H1 (cell line): ENCODE measurements at regions not wholly inside any gene's neighbourhood (a gene's known extent, or its start where the extent isn't known, plus 50 kb on each side); places are given as distances from the start of the nearest gene placed in this dataset.

ENCODE experiments used
- CTCF ChIA-PET: fragments of 300-600 bp; sonication (Branson Sonifier 250); formaldehyde crosslinking; loops from one replicate; lab custom pipeline; 2021; ENCODE audit not compliant: partially characterized antibody; lab: Charles Lee
- POLR2A ChIA-PET: fragments of 300-600 bp; sonication (Branson Sonifier 250); formaldehyde crosslinking; loops from one replicate; lab custom pipeline; 2021; ENCODE audit warnings: inconsistent platforms; ENCODE audit not compliant: partially characterized antibody; lab: Charles Lee
- DNase-seq, 2 experiments: peaks; one replicate each; pipeline versions ENCODE4 v3.0.0 to v3.0.0-alpha.2; 2010 to 2022; ENCODE audit warnings: low spot score in 2 of 2, low read depth in 1 of 2, mixed read lengths in 1 of 2
- FAIRE-seq: peaks from 2 replicates; lab custom pipeline; 2011; peaks lifted over from hg19 to GRCh38; lab: Jason Lieb, UNC
- H2AFZ ChIP-seq: 2 replicates; pipeline ENCODE4 v1.8.1; 2012; ENCODE audit warnings: low read length, inconsistent platforms
- H2AK5ac ChIP-seq: 2 replicates; pipeline ENCODE4 v1.6.1; 2013; ENCODE audit warnings: low read depth, low read length
- H2BK120ac ChIP-seq: replicated peaks from 2 replicates; pipeline ENCODE3; 2013; ENCODE audit warnings: low read depth, low read length, inconsistent platforms
- H2BK12ac ChIP-seq: 2 replicates; pipeline ENCODE4 v1.6.1; 2013; ENCODE audit warnings: low read depth, low read length
- H2BK15ac ChIP-seq: 2 replicates; pipeline ENCODE4 v1.6.1; 2013; ENCODE audit warnings: low read length
- H2BK20ac ChIP-seq: 2 replicates; pipeline ENCODE4 v1.6.1; 2013; ENCODE audit warnings: low read length
- H2BK5ac ChIP-seq: 2 replicates; pipeline ENCODE4 v1.6.1; 2013; ENCODE audit warnings: low read depth, low read length
- H3K14ac ChIP-seq: 2 replicates; pipeline ENCODE4 v1.6.1; 2013; ENCODE audit warnings: inconsistent platforms; ENCODE audit not compliant: insufficient read length
- H3K18ac ChIP-seq: 2 replicates; pipeline ENCODE4 v1.6.1; 2013; ENCODE audit warnings: low read length; ENCODE audit errors: extremely low read depth
- H3K23ac ChIP-seq: 2 replicates; pipeline ENCODE4 v1.6.1; 2013; ENCODE audit warnings: inconsistent platforms; ENCODE audit not compliant: insufficient read length
- H3K23me2 ChIP-seq: 2 replicates; pipeline ENCODE4 v1.6.1; 2013; ENCODE audit warnings: low read depth, low read length
- H3K27ac ChIP-seq: 2 replicates; pipeline ENCODE4 v1.6.1; 2011; ENCODE audit warnings: low read depth, low read length, inconsistent platforms
- H3K27me3 ChIP-seq, 4 experiments: replicated peaks in 1 of 4; 1 replicate in 1 of 4; 2 replicates in 3 of 4; pipeline versions ENCODE4 v1.6.1 to v1.8.1; 2011 to 2013; ENCODE audit warnings: low read length in 3 of 4, mild to moderate bottlenecking in 3 of 4, inconsistent platforms in 2 of 4, mixed read lengths in 2 of 4, moderate library complexity in 1 of 4; ENCODE audit not compliant: control insufficient read depth in 3 of 4, insufficient read depth in 3 of 4; ENCODE audit errors: extremely low read depth in 1 of 4
- H3K36me3 ChIP-seq, 4 experiments: 2 replicates each; pipeline versions ENCODE4 v1.6.1 to v1.8.1; 2011 to 2013; ENCODE audit warnings: mild to moderate bottlenecking in 4 of 4, low read length in 3 of 4, moderate library complexity in 2 of 4, control low read depth in 1 of 4, inconsistent platforms in 1 of 4; ENCODE audit not compliant: insufficient read depth in 4 of 4, control insufficient read depth in 2 of 4
- H3K4ac ChIP-seq: replicated peaks from 2 replicates; pipeline ENCODE3; 2013; ENCODE audit warnings: low read length, low read depth, mixed read lengths, inconsistent platforms; ENCODE audit not compliant: insufficient read length
- H3K4me1 ChIP-seq, 4 experiments: replicated peaks in 1 of 4; 1 replicate in 1 of 4; 2 replicates in 3 of 4; pipeline versions ENCODE4 v1.6.1 to v1.8.1; 2011 to 2013; ENCODE audit warnings: low read length in 3 of 4, inconsistent platforms in 2 of 4, mixed read lengths in 1 of 4; ENCODE audit not compliant: insufficient read depth in 4 of 4, control insufficient read depth in 3 of 4
- H3K4me2 ChIP-seq, 2 experiments: 2 replicates each; pipeline versions ENCODE4 v1.6.1 to v1.8.1; 2011 to 2013; ENCODE audit warnings: low read depth in 2 of 2, low read length in 2 of 2, control low read depth in 1 of 2, inconsistent platforms in 1 of 2, mild to moderate bottlenecking in 1 of 2; ENCODE audit not compliant: insufficient read depth in 1 of 2
- H3K4me3 ChIP-seq, 4 experiments: fragments of 200-600, 300-600 bp in 1 of 4; sonication (generic), shearing (Covaris generic), sonication (Bioruptor Twin) in 1 of 4; 2 replicates each; pipeline versions ENCODE4 v1.5.1 to v1.8.1; 2011 to 2016; ENCODE audit warnings: low read length in 4 of 4, low read depth in 3 of 4, control low read depth in 2 of 4, inconsistent platforms in 2 of 4, mild to moderate bottlenecking in 2 of 4, mixed read lengths in 1 of 4, moderate library complexity in 1 of 4; ENCODE audit not compliant: insufficient read depth in 2 of 4; ENCODE audit errors: extremely low read depth in 1 of 4
- H3K56ac ChIP-seq: replicated peaks from 2 replicates; pipeline ENCODE3; 2013; ENCODE audit warnings: low read depth, mild to moderate bottlenecking, mixed read lengths, low read length, inconsistent platforms; ENCODE audit not compliant: insufficient read length
- H3K79me1 ChIP-seq: 2 replicates; pipeline ENCODE4 v1.6.1; 2013; ENCODE audit warnings: low read depth, low read length, control low read depth
- H3K79me2 ChIP-seq, 2 experiments: 2 replicates each; pipeline versions ENCODE4 v1.6.1 to v1.8.1; 2012 to 2013; ENCODE audit warnings: low read length in 2 of 2, mild to moderate bottlenecking in 2 of 2, inconsistent platforms in 1 of 2; ENCODE audit not compliant: insufficient read depth in 2 of 2, control insufficient read depth in 1 of 2
- H3K9ac ChIP-seq, 4 experiments: replicated peaks in 1 of 4; 1 replicate in 1 of 4; 2 replicates in 3 of 4; pipeline versions ENCODE4 v1.6.1 to v1.8.1; 2011 to 2013; ENCODE audit warnings: low read depth in 3 of 4, low read length in 3 of 4, control low read depth in 2 of 4, mild to moderate bottlenecking in 2 of 4, moderate library complexity in 2 of 4, inconsistent platforms in 1 of 4; ENCODE audit errors: extremely low read depth in 1 of 4
- H3K9me3 ChIP-seq, 2 experiments: 2 replicates each; pipeline versions ENCODE4 v1.6.1 to v1.8.1; 2012 to 2013; ENCODE audit warnings: mild to moderate bottlenecking in 2 of 2, moderate library complexity in 2 of 2, control low read depth in 1 of 2, inconsistent platforms in 1 of 2, low read depth in 1 of 2, low read length in 1 of 2, mixed read lengths in 1 of 2; ENCODE audit not compliant: insufficient read depth in 2 of 2
- H4K20me1 ChIP-seq, 2 experiments: replicated peaks in 1 of 2; 2 replicates each; pipeline versions ENCODE3 to v1.8.1; 2011 to 2013; ENCODE audit warnings: inconsistent platforms in 2 of 2, low read length in 2 of 2, mild to moderate bottlenecking in 1 of 2; ENCODE audit not compliant: insufficient read depth in 2 of 2, control insufficient read depth in 1 of 2
- H4K5ac ChIP-seq: 2 replicates; pipeline ENCODE4 v1.6.1; 2013; ENCODE audit warnings: low read length, low read depth, mixed read lengths, inconsistent platforms; ENCODE audit not compliant: insufficient read length
- H4K8ac ChIP-seq: 2 replicates; pipeline ENCODE4 v1.8.0; 2013; ENCODE audit warnings: mild to moderate bottlenecking, moderate library complexity, low read length, inconsistent platforms; ENCODE audit not compliant: insufficient read depth; ENCODE audit errors: extremely low read depth
- H4K91ac ChIP-seq: replicated peaks from 2 replicates; pipeline ENCODE3; 2013; ENCODE audit warnings: low read length, mixed read lengths, inconsistent platforms; ENCODE audit not compliant: insufficient read length
- ASH2L ChIP-seq: fragments of 200-600, 300-600 bp; sonication (generic); IDR thresholded peaks from one replicate; pipeline ENCODE4 v1.7.1; 2017; ENCODE audit warnings: low read length
- RAD21 ChIP-seq, 2 experiments: IDR thresholded peaks in 1 of 2; conservative IDR thresholded peaks in 1 of 2; 2 replicates each; pipeline ENCODE4 v1.6.1; 2011; ENCODE audit warnings: low read depth in 2 of 2, low read length in 2 of 2, improper control_type of control experiment in 1 of 2, inconsistent platforms in 1 of 2, mild to moderate bottlenecking in 1 of 2, moderate library complexity in 1 of 2
- TF ChIP-seq, protein P1 (sequence below), 3 experiments: IDR thresholded peaks; 1 replicate in 2 of 3; 2 replicates in 1 of 3; pipeline versions ENCODE4 v1.5.1 to v1.6.1; 2011; ENCODE audit warnings: low read length in 3 of 3, mild to moderate bottlenecking in 3 of 3, inconsistent platforms in 2 of 3, low read depth in 1 of 3, moderate library complexity in 1 of 3; ENCODE audit not compliant: insufficient read depth in 1 of 3; ENCODE audit errors: control extremely low read depth in 1 of 3

DNA sequence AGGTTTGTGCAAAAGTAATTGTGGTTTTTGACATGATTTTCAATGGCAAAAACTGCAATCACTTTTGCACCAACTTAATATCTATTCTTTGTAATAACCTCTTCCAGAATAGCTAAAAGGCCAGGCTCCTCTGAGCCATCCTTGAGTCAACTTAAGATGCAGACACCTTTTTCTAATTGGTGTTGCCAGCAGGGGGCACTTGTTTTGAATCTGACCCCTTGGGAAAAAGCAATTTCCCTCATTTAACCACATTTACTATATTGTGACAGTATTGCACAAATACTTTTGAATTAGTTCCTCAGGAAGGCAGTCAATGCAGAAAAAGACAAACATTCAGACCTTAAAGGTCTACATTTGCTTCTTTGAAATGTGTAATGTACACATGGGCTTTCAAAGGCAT, 78.6 kb upstream of the GALNT5 start:
- Histone ChIP-seq H3K23me2 (no peaks in the 10 kb centered on the region), H2BK5ac (no peak overlapping the region), H3K27me3 (no peaks in the 10 kb centered on the region), H4K20me1 (no peaks in the 10 kb centered on the region), H3K36me3 (no peaks in the 10 kb centered on the region), H3K23ac (no peak overlapping the region), H2BK120ac (no peak overlapping the region), H2AK5ac (no peak overlapping the region), H2AFZ (no peak overlapping the region), H3K56ac (no peak overlapping the region), H3K9ac (no peak overlapping the region), H3K18ac (no peak overlapping the region), H3K27ac (no peak overlapping the region), H3K79me2 (no peaks in the 10 kb centered on the region), H3K14ac (no peak overlapping the region), H2BK20ac (no peak overlapping the region), H3K4me1 (no peaks in the 10 kb centered on the region), H3K4ac (no peak overlapping the region), H4K91ac (no peak overlapping the region), H3K4me3 (no peak overlapping the region), H3K4me2 (no peak overlapping the region), H2BK15ac (no peak overlapping the region), H3K79me1 (no peaks in the 10 kb centered on the region), H3K9me3 (no peaks in the 10 kb centered on the region), H4K8ac (no peak overlapping the region), H4K5ac (no peak overlapping the region), H2BK12ac (no peak overlapping the region)
- no peak for FAIRE-seq
- POLR2A ChIA-PET: interaction anchor here (0.8 kb wide), 1 partner anchor 938 kb away, joined by 3 read pairs; no protein-coding TSS in a partner anchor
- CTCF ChIA-PET: interaction anchor here (0.5 to 1.9 kb wide), 14 partner anchors 13 to 1278 kb away, joined by 3 to 7 read pairs (median 3); no protein-coding TSS in a partner anchor
- DNase-seq: no peak
- TF ChIP-seq ASH2L (no peak), RAD21 (IDR thresholded peaks at IDR 0.05 in 1 of 2, conservative IDR thresholded peaks at IDR 0.05 in 1 of 2; ENCODE audit: low read depth in 2 of 2, low read length in 2 of 2) (peak in 1 of 2 experiments; percentile 11; a peak in 1 of 4 replicates)
- TF ChIP-seq, protein P1, sequence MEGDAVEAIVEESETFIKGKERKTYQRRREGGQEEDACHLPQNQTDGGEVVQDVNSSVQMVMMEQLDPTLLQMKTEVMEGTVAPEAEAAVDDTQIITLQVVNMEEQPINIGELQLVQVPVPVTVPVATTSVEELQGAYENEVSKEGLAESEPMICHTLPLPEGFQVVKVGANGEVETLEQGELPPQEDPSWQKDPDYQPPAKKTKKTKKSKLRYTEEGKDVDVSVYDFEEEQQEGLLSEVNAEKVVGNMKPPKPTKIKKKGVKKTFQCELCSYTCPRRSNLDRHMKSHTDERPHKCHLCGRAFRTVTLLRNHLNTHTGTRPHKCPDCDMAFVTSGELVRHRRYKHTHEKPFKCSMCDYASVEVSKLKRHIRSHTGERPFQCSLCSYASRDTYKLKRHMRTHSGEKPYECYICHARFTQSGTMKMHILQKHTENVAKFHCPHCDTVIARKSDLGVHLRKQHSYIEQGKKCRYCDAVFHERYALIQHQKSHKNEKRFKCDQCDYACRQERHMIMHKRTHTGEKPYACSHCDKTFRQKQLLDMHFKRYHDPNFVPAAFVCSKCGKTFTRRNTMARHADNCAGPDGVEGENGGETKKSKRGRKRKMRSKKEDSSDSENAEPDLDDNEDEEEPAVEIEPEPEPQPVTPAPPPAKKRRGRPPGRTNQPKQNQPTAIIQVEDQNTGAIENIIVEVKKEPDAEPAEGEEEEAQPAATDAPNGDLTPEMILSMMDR (IDR thresholded peaks at IDR 0.05; ENCODE audit: control extremely low read depth in 1 of 3, insufficient read depth in 1 of 3, low read depth in 1 of 3, low read length in 3 of 3): peak in 1 of 3 experiments; percentile 47; a peak in 1 of 4 replicates
